Cardiac muscle cell (in vitro differentiated cells and primary cell): ENCODE measurements at regions not wholly inside any gene's neighbourhood (a gene's known extent, or its start where the extent isn't known, plus 50 kb on each side); places are given as distances from the start of the nearest gene placed in this dataset.

Experiments
- DNase-seq, 2 donors: peaks; one replicate each; pipeline versions ENCODE4 v3.0.0 to v3.0.0-alpha.2; 2010 to 2017; ENCODE audit warnings: low read depth in 1 of 2, low spot score in 1 of 2
- H3K27ac ChIP-seq: fragments of 200-600 bp; sonication (generic); 2 replicates; pipeline ENCODE4 v1.5.1; 2016
- H3K27me3 ChIP-seq: fragments of 200-600 bp; sonication (generic); 2 replicates; pipeline ENCODE4 v1.6.0; 2016; ENCODE audit warnings: control low read depth
- H3K36me3 ChIP-seq: fragments of 200-600 bp; sonication (generic); 2 replicates; pipeline ENCODE4 v1.5.1; 2016; ENCODE audit warnings: control low read depth
- H3K4me1 ChIP-seq: fragments of 200-600 bp; sonication (generic); 2 replicates; pipeline ENCODE4 v1.8.1; 2017; ENCODE audit warnings: low read depth, mild to moderate bottlenecking, mixed run types
- H3K4me3 ChIP-seq: fragments of 200-600 bp; sonication (generic); 2 replicates; pipeline ENCODE4 v1.5.1; 2016; ENCODE audit warnings: mild to moderate bottlenecking
- H3K9me3 ChIP-seq: fragments of 200-600 bp; sonication (generic); 2 replicates; pipeline ENCODE4 v1.5.1; 2017; ENCODE audit warnings: low read depth, mild to moderate bottlenecking, control low read depth
- CTCF ChIP-seq: IDR thresholded peaks from 2 replicates; pipeline ENCODE4 v1.5.1; 2012; ENCODE audit warnings: low read depth, mild to moderate bottlenecking, low read length

DNA sequence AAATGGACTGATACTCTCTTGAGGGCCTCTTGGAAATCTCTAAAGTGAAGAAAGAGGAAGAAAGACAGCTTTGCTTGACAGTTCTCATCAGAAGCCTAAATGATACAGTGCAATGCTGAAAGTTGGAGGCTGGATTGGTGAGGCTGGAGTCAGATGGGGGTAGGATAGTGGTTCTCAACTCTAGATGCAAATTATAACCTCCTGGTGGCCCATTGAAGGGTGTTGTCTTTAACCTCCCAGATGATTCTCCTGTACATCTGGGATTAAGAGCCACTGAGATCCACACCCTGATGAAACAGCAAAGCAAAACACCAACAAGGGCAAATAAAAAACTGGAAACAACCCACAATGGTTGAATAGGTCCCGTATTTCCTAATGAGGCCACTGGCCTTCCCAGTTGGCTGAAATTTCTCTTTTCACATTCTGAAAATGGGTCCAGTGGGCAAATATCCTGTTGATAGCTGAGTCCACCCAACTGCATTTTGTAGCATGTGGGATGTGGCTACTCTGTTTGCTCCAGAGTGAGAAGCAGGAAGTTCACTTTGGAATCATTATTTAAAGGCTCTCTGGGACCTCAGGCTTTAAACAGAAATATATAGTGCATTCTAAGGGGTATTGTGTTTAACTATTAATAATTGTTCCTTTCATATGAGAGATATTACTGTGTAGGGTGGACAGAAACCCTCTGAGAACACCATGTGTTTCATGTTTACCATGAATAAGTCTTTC lies 208.1 kb downstream of the SOX4 start:
- peaks cover 6% of the 10 kb centered on the region for H3K4me1 ChIP-seq
- H3K27ac ChIP-seq, result no peak overlapping the region
- H3K9me3 ChIP-seq, result no peaks in the 10 kb centered on the region
- no peak for TF ChIP-seq CTCF
- H3K36me3 ChIP-seq, result no peaks in the 10 kb centered on the region
- no peak overlapping the region for H3K4me3 ChIP-seq
- H3K27me3 ChIP-seq, result no peaks in the 10 kb centered on the region
- DNase-seq, result no peak

DNA sequence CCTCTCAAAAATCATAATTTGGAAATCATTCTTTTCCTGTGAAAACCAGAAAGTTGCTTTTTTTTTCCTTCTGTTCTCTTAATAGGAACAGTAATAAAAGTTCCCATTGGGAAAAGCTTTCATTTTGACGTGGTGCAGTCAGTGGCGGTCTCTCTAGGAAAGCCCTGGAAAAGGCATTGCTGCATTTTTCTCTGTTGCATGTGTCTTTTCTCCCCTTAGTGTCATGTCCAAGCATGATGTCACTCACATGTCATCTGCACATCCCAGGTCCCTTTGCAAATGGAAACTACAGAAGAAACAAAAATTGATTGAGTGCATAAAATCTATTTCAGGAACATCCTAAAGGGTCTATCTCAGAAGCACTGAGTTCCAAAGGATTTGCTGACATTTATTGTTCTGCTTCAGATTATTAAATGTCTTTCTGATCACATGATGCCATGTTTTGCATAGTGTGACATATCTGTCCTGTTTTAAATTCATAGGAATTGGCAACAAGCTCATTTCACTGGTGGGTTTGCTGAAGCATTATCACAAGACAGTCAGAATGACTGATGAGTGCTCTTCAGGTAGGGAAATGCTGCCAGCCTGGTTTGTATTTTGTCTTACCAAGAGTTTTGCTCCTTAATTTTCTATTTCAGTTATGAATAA lies 208.7 kb downstream of the SOX4 start:
- H3K4me3 ChIP-seq, result no peak overlapping the region
- H3K4me1 ChIP-seq, result peaks cover 6% of the 10 kb centered on the region
- H3K36me3 ChIP-seq, result no peaks in the 10 kb centered on the region
- no peak for TF ChIP-seq CTCF
- no peak for DNase-seq
- no peak overlapping the region for H3K27ac ChIP-seq
- H3K27me3 ChIP-seq, result no peaks in the 10 kb centered on the region
- no peaks in the 10 kb centered on the region for H3K9me3 ChIP-seq

DNA sequence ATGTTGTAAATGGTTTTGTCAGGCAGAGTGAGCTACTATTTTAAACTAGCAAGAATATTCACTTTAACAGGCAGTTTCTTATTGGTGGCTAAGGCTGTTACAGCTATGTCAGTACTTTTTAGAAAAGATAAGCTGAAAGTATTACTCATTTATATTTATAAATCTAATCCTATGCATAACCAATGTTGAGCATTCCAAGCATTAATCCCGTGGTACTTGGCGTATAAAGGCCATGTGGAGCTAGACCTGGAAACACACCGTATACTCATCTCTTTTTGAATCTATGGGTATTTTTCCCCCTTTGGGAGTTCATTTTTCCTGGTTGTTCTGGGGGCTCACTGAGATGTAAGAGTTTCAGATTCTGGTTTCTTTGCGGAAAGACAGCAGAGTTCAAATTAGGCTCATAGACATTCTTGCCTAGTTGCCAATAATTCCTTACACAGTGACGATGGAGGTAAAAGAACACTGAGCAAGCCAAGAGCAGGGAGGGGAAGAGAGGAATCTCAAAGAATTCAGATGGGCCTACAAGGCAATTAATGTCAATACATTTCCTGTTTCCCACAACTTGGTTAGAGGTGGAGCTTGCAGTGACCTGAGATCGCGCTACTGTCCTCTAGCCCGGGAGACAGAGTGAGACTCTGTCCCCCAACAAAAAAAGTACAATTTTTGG lies 211.5 kb downstream of the SOX4 start:
- Histone ChIP-seq H3K27ac (no peak overlapping the region), H3K9me3 (no peaks in the 10 kb centered on the region), H3K4me1 (peaks cover 17% of the 10 kb centered on the region), H3K27me3 (no peaks in the 10 kb centered on the region), H3K36me3 (no peaks in the 10 kb centered on the region), H3K4me3 (no peak overlapping the region)
- DNase-seq, result peak in 1 of 2 donors; percentile 75
- TF ChIP-seq CTCF, result no peak

DNA sequence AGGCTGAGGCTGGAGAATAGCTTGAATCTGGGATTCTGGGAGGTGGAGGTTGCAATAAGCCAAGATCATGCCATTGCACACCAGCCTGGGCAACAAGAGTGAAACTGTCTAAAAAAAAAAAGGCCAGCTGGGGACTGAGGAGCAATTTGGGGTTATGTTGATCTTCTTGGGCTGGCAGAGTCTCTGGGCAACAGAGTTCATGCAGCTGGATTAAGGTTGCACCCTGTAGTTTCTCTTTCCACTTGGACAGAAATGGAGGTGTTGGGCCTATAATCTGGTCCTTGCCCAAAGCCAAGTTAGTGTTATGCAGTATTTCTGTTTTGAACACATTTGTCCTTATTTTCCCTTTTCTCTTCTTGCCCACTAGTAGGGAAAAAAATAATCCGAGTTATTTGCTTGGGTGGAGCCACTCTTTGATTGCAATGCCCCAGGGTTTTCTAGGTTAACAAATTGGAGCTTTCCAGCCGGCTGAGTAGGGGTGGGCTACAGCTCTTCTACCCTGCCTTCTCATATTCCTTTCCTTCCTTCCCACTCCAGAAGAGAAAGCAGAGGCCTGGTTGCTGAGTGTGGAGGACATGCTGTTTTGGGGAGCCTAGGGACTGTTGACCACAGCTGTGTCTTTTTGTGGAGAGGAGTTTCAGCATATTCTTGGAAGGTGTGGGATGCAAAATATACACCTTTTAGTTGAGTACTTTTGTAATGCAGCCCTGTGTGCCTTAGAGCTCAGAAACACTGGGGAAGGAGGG lies 213.9 kb downstream of the SOX4 start:
- Histone ChIP-seq H3K27me3 (no peaks in the 10 kb centered on the region), H3K4me1 (peaks cover 14% of the 10 kb centered on the region), H3K27ac (no peak overlapping the region), H3K4me3 (no peak overlapping the region), H3K9me3 (no peaks in the 10 kb centered on the region), H3K36me3 (no peaks in the 10 kb centered on the region)
- TF ChIP-seq CTCF, result no peak
- no peak for DNase-seq

DNA sequence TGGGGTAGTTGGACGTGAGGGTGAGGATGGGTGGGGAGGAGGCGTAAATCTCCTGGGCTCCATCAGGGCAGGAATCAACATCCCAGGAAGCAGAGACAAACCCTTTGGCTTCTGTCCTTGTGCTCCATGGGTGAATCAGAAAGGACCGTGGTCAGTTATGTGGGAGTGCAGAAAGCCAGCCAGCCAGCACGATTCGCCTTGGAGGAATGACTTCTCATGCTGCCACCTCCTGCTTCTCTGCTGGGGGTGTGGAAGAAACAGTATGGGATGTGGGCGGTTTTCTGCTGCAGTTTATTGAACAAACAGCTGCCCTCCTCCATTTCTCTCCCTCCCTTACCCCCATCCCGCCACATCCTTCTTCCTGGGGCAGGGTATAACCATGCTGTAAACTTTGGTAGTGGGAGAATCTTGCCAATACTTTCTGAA lies 214.5 kb downstream of the SOX4 start:
- no peak for TF ChIP-seq CTCF
- Histone ChIP-seq H3K27me3 (no peaks in the 10 kb centered on the region), H3K9me3 (no peaks in the 10 kb centered on the region), H3K4me1 (peaks cover 11% of the 10 kb centered on the region), H3K4me3 (no peak overlapping the region), H3K36me3 (no peaks in the 10 kb centered on the region), H3K27ac (no peak overlapping the region)
- peak in 1 of 2 donors; percentile 82 for DNase-seq
